MCF 10A (cell line): ENCODE measurements at regions not wholly inside any gene's neighbourhood (a gene's known extent, or its start where the extent isn't known, plus 50 kb on each side); places are given as distances from the start of the nearest gene placed in this dataset.

Source experiments
- BruUV-seq: library from RNA; stranded (reverse); fragments of 400-500 nt; replicated peaks from 2 replicates; lab custom pipeline; 2021; lab: Mats Ljungman, UMichigan
- CTCF ChIA-PET: fragments of 300-600 bp; sonication (Branson Sonifier 250); formaldehyde crosslinking; extraction: SDS; loops from one replicate; lab custom pipeline; 2021; ENCODE audit warnings: antibody characterized with exemption, inconsistent platforms; lab: Yijun Ruan, JAX
- POLR2A ChIA-PET: fragments of 300-600, 350-650 bp; sonication (Branson Sonifier 250); formaldehyde crosslinking; extraction: SDS; loops from one replicate; lab custom pipeline; 2020; ENCODE audit warnings: antibody characterized with exemption, inconsistent platforms; lab: Yijun Ruan, JAX
- DNase-seq: peaks from one replicate; pipeline ENCODE4 v3.0.0-alpha.2; 2018; ENCODE audit not compliant: unreplicated experiment
- H3K27ac Mint-ChIP-seq: one replicate; pipeline ENCODE4 v1.8.0; 2022; ENCODE audit warnings: mild to moderate bottlenecking, low read depth, mixed read lengths; ENCODE audit not compliant: unreplicated experiment
- H3K27me3 Mint-ChIP-seq: one replicate; pipeline ENCODE4 v1.8.0; 2022; ENCODE audit warnings: mixed read lengths; ENCODE audit not compliant: insufficient read depth, unreplicated experiment
- H3K36me3 Mint-ChIP-seq: one replicate; pipeline ENCODE4 v1.8.0; 2022; ENCODE audit warnings: mild to moderate bottlenecking, moderate library complexity, mixed read lengths; ENCODE audit not compliant: insufficient read depth, unreplicated experiment
- H3K4me1 Mint-ChIP-seq: one replicate; pipeline ENCODE4 v1.8.0; 2022; ENCODE audit warnings: mixed read lengths; ENCODE audit not compliant: insufficient read depth, unreplicated experiment
- H3K4me3 Mint-ChIP-seq: one replicate; pipeline ENCODE4 v1.8.0; 2022; ENCODE audit warnings: mild to moderate bottlenecking, moderate library complexity, mixed read lengths; ENCODE audit not compliant: unreplicated experiment
- H3K9me3 Mint-ChIP-seq: one replicate; pipeline ENCODE4 v1.8.0; 2022; ENCODE audit warnings: mixed read lengths; ENCODE audit not compliant: unreplicated experiment
- intact Hi-C: fragments of 100-400 bp; cut with micrococcal nuclease; formaldehyde crosslinking; loops from 2 replicates; pipeline ENCODE4 v1.14.1; 2022
- TF ChIP-seq, protein P1 (sequence below): fragments of 200-600 bp; IDR thresholded peaks from one replicate; pipeline ENCODE4 v1.8.0; 2022; ENCODE audit warnings: antibody characterized with exemption, mild to moderate bottlenecking; ENCODE audit not compliant: unreplicated experiment

DNA sequence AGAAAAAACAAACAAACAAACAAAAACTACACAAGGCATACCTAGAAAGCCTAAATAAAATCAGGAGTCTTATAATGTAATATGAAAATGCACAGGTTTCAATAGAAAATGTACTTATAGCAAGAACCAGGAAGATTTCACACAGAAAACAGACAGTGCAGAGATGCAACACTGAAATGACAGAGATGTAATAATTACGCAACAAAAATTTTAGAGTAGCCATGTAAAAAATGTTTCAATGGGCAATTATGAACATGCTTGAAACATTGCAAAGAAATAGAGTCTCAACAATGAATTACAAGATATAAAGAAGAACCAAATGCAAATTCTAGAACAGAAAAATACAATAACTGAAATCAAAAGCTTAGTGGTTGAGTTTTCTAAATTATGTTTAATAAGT is 405.9 kb downstream of the PLK2 start:
- Mint-ChIP-seq H3K9me3 (no peaks in the 10 kb centered on the region), H3K4me1 (no peaks in the 10 kb centered on the region), H3K4me3 (no peak overlapping the region), H3K36me3 (no peaks in the 10 kb centered on the region), H3K27ac (no peak overlapping the region), H3K27me3 (no peaks in the 10 kb centered on the region)
- ChIA-PET POLR2A (no interaction called here), CTCF (no interaction called here)
- intact Hi-C loops, result no loop called here
- BruUV-seq, result no TSS peak
- no peak for DNase-seq
- TF ChIP-seq, protein P1, sequence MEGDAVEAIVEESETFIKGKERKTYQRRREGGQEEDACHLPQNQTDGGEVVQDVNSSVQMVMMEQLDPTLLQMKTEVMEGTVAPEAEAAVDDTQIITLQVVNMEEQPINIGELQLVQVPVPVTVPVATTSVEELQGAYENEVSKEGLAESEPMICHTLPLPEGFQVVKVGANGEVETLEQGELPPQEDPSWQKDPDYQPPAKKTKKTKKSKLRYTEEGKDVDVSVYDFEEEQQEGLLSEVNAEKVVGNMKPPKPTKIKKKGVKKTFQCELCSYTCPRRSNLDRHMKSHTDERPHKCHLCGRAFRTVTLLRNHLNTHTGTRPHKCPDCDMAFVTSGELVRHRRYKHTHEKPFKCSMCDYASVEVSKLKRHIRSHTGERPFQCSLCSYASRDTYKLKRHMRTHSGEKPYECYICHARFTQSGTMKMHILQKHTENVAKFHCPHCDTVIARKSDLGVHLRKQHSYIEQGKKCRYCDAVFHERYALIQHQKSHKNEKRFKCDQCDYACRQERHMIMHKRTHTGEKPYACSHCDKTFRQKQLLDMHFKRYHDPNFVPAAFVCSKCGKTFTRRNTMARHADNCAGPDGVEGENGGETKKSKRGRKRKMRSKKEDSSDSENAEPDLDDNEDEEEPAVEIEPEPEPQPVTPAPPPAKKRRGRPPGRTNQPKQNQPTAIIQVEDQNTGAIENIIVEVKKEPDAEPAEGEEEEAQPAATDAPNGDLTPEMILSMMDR, result no peak

DNA sequence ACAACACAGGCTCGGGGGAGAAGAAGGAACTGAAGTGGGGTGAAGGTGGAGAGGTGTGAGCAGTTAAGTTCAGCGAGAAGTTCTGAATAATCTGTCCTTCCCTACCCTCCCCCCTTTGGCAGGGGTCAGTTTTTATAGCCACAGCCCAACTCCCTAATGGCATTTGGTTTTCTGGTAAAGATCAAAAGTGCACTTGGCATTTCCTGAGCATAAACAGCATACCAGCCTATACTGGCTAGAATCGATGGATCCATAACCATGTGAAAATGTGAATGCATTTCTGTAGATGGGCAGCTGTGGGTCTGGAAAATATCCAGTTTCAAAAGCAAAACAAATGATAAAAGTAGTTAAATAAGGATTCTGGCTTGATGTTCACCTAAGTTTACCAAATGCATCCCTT is 410.9 kb downstream of the PLK2 start:
- ChIA-PET POLR2A (no interaction called here), CTCF (no interaction called here)
- Mint-ChIP-seq H3K27ac (no peak overlapping the region), H3K36me3 (no peaks in the 10 kb centered on the region), H3K27me3 (no peaks in the 10 kb centered on the region), H3K4me1 (no peaks in the 10 kb centered on the region), H3K9me3 (no peaks in the 10 kb centered on the region), H3K4me3 (no peak overlapping the region)
- BruUV-seq, result no TSS peak
- DNase-seq, result no peak
- TF ChIP-seq, protein P1, result no peak
- intact Hi-C loops, result no loop called here

DNA sequence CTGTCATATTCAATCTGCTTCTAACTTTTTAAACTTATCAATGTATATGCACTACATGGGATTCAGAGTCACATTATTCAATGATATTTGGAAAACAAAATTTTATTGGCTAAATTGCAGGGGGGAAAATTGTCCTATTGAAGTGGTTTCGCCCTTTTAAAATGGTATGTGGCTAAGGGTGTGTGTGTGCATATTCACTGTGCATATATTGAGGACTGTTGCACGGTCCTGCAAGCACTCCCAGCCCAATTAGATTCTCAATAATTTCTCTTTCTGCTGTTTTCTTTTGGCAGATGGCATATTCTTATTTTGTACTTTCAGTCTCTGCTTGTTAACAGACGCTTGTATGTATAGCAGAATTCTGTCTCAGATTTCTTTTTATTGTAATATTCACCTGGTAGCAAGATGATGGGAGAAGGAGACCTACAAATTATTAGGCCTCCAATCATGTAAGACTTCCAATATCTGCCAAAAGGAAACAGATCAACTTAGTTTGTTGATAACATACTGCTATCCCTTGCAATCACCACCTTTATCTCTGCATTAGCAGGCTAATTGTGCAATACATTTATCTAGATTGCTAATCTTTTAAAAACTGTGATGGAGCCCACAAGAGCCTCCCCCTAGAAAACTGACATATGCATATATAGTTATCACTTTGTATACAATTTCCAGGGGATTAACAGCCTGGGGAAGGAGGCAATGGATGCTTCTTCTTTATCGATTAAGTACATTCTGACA is 411.5 kb downstream of the PLK2 start:
- Mint-ChIP-seq H3K9me3 (no peaks in the 10 kb centered on the region), H3K27ac (no peak overlapping the region), H3K27me3 (no peaks in the 10 kb centered on the region), H3K36me3 (no peaks in the 10 kb centered on the region), H3K4me3 (no peak overlapping the region), H3K4me1 (peaks cover 4% of the 10 kb centered on the region)
- TF ChIP-seq, protein P1, result no peak
- DNase-seq, result no peak
- POLR2A ChIA-PET, result no interaction called here
- CTCF ChIA-PET, result no interaction called here
- intact Hi-C loops, result no loop called here
- BruUV-seq, result no TSS peak

DNA sequence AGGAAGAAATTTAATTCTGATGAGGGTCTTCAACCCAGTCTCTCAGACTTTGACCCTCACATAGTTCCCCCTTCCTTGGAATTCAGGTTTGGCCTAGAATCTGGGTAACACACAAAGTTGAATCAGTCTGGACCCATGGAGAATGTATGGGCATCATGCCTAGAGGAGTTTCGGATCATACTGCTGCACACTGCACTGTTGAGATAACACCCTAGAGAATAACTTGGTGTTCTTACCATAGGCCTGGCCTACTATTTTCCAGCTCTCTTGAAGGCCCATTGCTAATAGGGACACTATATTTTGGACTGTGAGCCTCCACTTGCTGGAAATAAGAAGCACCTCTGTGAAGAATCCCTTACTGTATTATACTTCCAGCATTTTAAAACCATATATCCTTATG is 413.5 kb downstream of the PLK2 start:
- POLR2A ChIA-PET, result interaction anchor here (0.8 to 1.0 kb wide), 2 partner anchors 22 to 253 kb away, joined by 3 read pairs; no protein-coding TSS in a partner anchor
- peaks cover 4% of the 10 kb centered on the region for H3K36me3 Mint-ChIP-seq
- DNase-seq, result no peak
- BruUV-seq, result no TSS peak
- H3K9me3 Mint-ChIP-seq, result no peaks in the 10 kb centered on the region
- TF ChIP-seq, protein P1, result no peak
- peaks cover 12% of the 10 kb centered on the region for H3K4me1 Mint-ChIP-seq
- CTCF ChIA-PET, result interaction anchor here (0.7 kb wide), 1 partner anchor 415 kb away, joined by 3 read pairs; no protein-coding TSS in a partner anchor
- H3K4me3 Mint-ChIP-seq, result no peak overlapping the region
- no peaks in the 10 kb centered on the region for H3K27me3 Mint-ChIP-seq
- intact Hi-C loops, result no loop called here
- no peak overlapping the region for H3K27ac Mint-ChIP-seq
